ENCODE measurements at regions not wholly inside any gene's neighbourhood (a gene's known extent, or its start where the extent isn't known, plus 50 kb on each side); places are given as distances from the start of the nearest gene placed in this dataset.

DNA sequence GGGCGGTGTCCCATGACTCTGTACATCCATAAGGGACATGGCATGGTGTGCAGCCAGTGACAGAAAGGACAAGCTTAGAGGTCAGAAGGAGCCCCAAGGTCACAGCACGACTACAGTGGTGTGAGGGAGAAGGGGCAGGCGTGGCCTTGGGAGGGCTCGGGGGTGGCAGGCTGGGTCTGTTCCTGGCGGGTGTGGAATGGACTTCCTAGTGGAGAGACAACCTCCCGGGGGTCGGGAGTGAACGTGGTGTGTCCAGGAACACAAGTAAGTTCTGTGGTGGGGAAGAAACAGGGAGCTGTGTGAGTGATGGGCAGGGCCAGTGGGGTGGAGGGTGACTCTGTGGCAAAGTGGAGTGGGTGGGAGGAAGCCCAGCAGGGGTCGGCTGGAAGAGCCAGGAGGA is 279.3 kb downstream of the TEX29 start:
- H3K4me3 ChIP-seq (ENCODE audit: low read depth in 1 of 3, low read length in 3 of 3) = no peak overlapping the region
- WGBS, 3 donors = 65 to 75% (median 71%) methylated on average over 9 of the region's 9 CpGs
- H3K9me3 ChIP-seq (ENCODE audit: control insufficient read depth in 2 of 2, insufficient read depth in 1 of 2, low read depth in 1 of 2, low read length in 1 of 2) = no peaks in the 10 kb centered on the region
- H3K36me3 ChIP-seq (ENCODE audit: control insufficient read depth in 3 of 3, insufficient read depth in 2 of 3, low read depth in 1 of 3, low read length in 3 of 3) = no peaks in the 10 kb centered on the region
- FAIRE-seq = no peak
- no peaks in the 10 kb centered on the region for H3K27me3 ChIP-seq (ENCODE audit: control insufficient read depth in 3 of 3, insufficient read depth in 3 of 3, low read length in 3 of 3)
- H3K27ac ChIP-seq (ENCODE audit: low read depth in 1 of 3, low read length in 2 of 3) = no peak overlapping the region
- DNase-seq = no peak
- H3K4me1 ChIP-seq (ENCODE audit: control insufficient read depth in 3 of 3, insufficient read depth in 2 of 3, low read depth in 1 of 3, low read length in 2 of 3) = no peaks in the 10 kb centered on the region

DNA sequence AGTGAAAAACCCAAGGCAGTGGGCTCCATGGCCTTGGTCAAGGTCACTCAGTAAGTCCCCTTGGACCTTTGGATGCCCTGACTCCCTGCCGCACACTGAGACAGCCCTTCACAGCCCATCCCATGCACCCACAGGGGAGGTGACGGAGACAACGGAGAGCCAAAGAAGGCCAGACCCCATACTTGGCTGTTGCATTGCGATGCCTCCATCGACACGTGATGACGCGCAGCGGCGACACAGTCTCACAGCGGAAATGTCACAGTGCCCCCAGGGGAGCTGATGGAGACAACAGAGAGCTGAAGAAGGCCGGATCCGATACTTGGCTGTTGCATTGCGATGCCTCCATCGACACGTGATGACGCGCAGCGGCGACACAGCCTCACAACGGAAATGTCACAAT is 282.4 kb downstream of the TEX29 start:
- FAIRE-seq (no peak), DNase-seq (no peak)
- Histone ChIP-seq H3K9me3 (ENCODE audit: control insufficient read depth in 2 of 2, insufficient read depth in 1 of 2, low read depth in 1 of 2, low read length in 1 of 2) (no peaks in the 10 kb centered on the region), H3K27me3 (ENCODE audit: control insufficient read depth in 3 of 3, insufficient read depth in 3 of 3, low read length in 3 of 3) (no peaks in the 10 kb centered on the region), H3K27ac (ENCODE audit: low read depth in 1 of 3, low read length in 2 of 3) (no peak overlapping the region), H3K36me3 (ENCODE audit: control insufficient read depth in 3 of 3, insufficient read depth in 2 of 3, low read depth in 1 of 3, low read length in 3 of 3) (no peaks in the 10 kb centered on the region), H3K4me1 (ENCODE audit: control insufficient read depth in 3 of 3, insufficient read depth in 2 of 3, low read depth in 1 of 3, low read length in 2 of 3) (no peaks in the 10 kb centered on the region), H3K4me3 (ENCODE audit: low read depth in 1 of 3, low read length in 3 of 3) (no peak overlapping the region)
- 94 to 96% (median 95%) methylated on average over 21 of the region's 21 CpGs for WGBS, 3 donors

DNA sequence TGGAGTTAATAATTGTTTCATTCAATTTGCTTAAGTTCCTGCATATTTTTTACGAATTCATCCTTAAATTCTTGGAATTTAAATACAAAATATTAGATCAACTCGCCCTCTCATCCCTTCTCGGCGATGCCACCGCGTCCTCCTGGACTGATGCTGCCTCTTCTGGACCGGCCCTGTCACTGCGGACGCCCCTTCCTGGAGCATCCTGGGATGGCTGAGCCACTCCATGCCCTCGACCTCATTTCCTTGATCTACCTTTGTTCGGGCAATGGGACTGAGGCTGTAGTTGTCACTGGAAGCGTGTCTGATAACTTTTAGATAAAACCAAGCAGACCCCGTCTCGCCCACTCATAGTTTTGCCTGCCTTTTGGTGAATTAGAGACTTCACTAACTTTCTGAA is 283.7 kb downstream of the TEX29 start:
- H3K4me1 ChIP-seq (ENCODE audit: control insufficient read depth in 3 of 3, insufficient read depth in 2 of 3, low read depth in 1 of 3, low read length in 2 of 3) = no peaks in the 10 kb centered on the region
- H3K4me3 ChIP-seq (ENCODE audit: low read depth in 1 of 3, low read length in 3 of 3) = no peak overlapping the region
- H3K36me3 ChIP-seq (ENCODE audit: control insufficient read depth in 3 of 3, insufficient read depth in 2 of 3, low read depth in 1 of 3, low read length in 3 of 3) = no peaks in the 10 kb centered on the region
- no peaks in the 10 kb centered on the region for H3K9me3 ChIP-seq (ENCODE audit: control insufficient read depth in 2 of 2, insufficient read depth in 1 of 2, low read depth in 1 of 2, low read length in 1 of 2)
- FAIRE-seq (no peak), DNase-seq (no peak)
- no peaks in the 10 kb centered on the region for H3K27me3 ChIP-seq (ENCODE audit: control insufficient read depth in 3 of 3, insufficient read depth in 3 of 3, low read length in 3 of 3)
- WGBS, 3 donors = 81 to 86% (median 86%) methylated on average over 14 of the region's 14 CpGs
- no peak overlapping the region for H3K27ac ChIP-seq (ENCODE audit: low read depth in 1 of 3, low read length in 2 of 3)

DNA sequence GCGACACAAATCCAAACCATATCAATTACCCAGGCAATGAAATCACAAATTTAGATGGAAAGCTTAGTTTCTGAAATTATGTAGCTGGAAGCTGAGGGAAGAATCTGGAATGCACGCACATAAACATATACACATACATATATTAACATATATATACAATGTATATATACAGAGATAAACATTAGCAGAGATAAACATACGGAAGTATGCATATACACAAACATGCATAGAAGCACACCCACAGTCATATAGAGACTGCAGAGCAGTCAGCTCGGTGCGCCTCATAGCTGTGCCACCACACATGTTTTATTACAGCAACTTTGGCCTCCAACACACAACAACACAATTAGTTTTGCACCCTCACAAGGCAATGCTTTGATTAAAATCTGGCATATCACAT is 288.1 kb downstream of the TEX29 start:
- DNase-seq (no peak), FAIRE-seq (no peak)
- Histone ChIP-seq H3K9me3 (ENCODE audit: control insufficient read depth in 2 of 2, insufficient read depth in 1 of 2, low read depth in 1 of 2, low read length in 1 of 2) (no peaks in the 10 kb centered on the region), H3K4me3 (ENCODE audit: low read depth in 1 of 3, low read length in 3 of 3) (no peak overlapping the region), H3K27me3 (ENCODE audit: control insufficient read depth in 3 of 3, insufficient read depth in 3 of 3, low read length in 3 of 3) (no peaks in the 10 kb centered on the region), H3K4me1 (ENCODE audit: control insufficient read depth in 3 of 3, insufficient read depth in 2 of 3, low read depth in 1 of 3, low read length in 2 of 3) (no peaks in the 10 kb centered on the region), H3K36me3 (ENCODE audit: control insufficient read depth in 3 of 3, insufficient read depth in 2 of 3, low read depth in 1 of 3, low read length in 3 of 3) (no peaks in the 10 kb centered on the region), H3K27ac (ENCODE audit: low read depth in 1 of 3, low read length in 2 of 3) (no peak overlapping the region)
- WGBS, 3 donors = 77 to 83% (median 80%) methylated on average over 5 of the region's 5 CpGs

DNA sequence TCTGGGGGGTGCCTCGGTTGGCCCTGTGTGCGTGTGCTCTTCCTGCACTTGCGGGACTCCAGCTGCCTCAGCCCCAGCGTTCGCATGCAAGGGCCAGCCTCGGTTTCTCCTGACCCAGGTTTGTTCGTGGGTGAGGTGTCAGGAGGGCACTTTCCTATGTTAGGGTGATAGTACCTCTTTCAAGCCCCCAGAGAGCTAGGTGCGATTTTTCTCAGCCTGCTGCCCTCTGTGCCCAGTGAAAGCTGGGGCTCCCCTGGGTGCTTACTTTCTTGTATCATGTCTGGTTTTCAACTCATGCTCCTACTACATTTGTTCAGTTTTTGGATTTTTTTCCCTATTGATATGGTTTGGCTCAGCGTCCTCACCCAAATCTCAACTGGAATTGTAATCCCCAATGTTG is 289.2 kb downstream of the TEX29 start:
- H3K9me3 ChIP-seq (ENCODE audit: control insufficient read depth in 2 of 2, insufficient read depth in 1 of 2, low read depth in 1 of 2, low read length in 1 of 2) = no peaks in the 10 kb centered on the region
- no peaks in the 10 kb centered on the region for H3K27me3 ChIP-seq (ENCODE audit: control insufficient read depth in 3 of 3, insufficient read depth in 3 of 3, low read length in 3 of 3)
- H3K27ac ChIP-seq (ENCODE audit: low read depth in 1 of 3, low read length in 2 of 3) = no peak overlapping the region
- 85 to 91% (median 90%) methylated on average over 9 of the region's 9 CpGs for WGBS, 3 donors
- H3K4me3 ChIP-seq (ENCODE audit: low read depth in 1 of 3, low read length in 3 of 3) = no peak overlapping the region
- H3K36me3 ChIP-seq (ENCODE audit: control insufficient read depth in 3 of 3, insufficient read depth in 2 of 3, low read depth in 1 of 3, low read length in 3 of 3) = no peaks in the 10 kb centered on the region
- DNase-seq (no peak), FAIRE-seq (no peak)
- no peaks in the 10 kb centered on the region for H3K4me1 ChIP-seq (ENCODE audit: control insufficient read depth in 3 of 3, insufficient read depth in 2 of 3, low read depth in 1 of 3, low read length in 2 of 3)

DNA sequence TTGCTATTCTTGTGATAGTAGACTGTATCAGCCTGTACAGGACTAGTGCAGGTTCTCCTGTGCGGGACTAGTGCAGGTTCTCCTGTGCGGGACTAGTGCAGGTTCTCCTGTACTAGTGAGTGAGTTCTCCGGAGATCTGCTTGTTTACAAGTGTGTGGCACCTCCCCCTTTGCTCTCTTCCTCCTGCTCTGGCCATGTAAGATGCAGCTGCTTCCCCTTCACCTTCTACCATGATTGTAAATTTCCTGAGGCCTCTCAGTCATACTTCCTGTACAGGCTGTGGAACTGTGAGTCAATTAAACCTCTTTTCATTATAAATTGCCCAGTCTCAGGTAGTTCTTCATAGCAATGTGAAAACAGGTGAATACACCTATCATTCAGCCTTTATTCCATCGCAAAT is 289.6 kb downstream of the TEX29 start:
- no peaks in the 10 kb centered on the region for H3K27me3 ChIP-seq (ENCODE audit: control insufficient read depth in 3 of 3, insufficient read depth in 3 of 3, low read length in 3 of 3)
- 53 to 59% (median 58%) methylated on average over 4 of the region's 4 CpGs for WGBS, 3 donors
- no peaks in the 10 kb centered on the region for H3K4me1 ChIP-seq (ENCODE audit: control insufficient read depth in 3 of 3, insufficient read depth in 2 of 3, low read depth in 1 of 3, low read length in 2 of 3)
- no peaks in the 10 kb centered on the region for H3K9me3 ChIP-seq (ENCODE audit: control insufficient read depth in 2 of 2, insufficient read depth in 1 of 2, low read depth in 1 of 2, low read length in 1 of 2)
- no peak for FAIRE-seq
- H3K36me3 ChIP-seq (ENCODE audit: control insufficient read depth in 3 of 3, insufficient read depth in 2 of 3, low read depth in 1 of 3, low read length in 3 of 3) = no peaks in the 10 kb centered on the region
- no peak overlapping the region for H3K27ac ChIP-seq (ENCODE audit: low read depth in 1 of 3, low read length in 2 of 3)
- no peak overlapping the region for H3K4me3 ChIP-seq (ENCODE audit: low read depth in 1 of 3, low read length in 3 of 3)
- no peak for DNase-seq

- H3K4me3 ChIP-seq (ENCODE audit: low read depth in 1 of 3, low read length in 3 of 3) = no peak overlapping the region
- WGBS, 3 donors = 71 to 87% (median 71%) methylated on average over 6 of the region's 6 CpGs
- no peaks in the 10 kb centered on the region for H3K4me1 ChIP-seq (ENCODE audit: control insufficient read depth in 3 of 3, insufficient read depth in 2 of 3, low read depth in 1 of 3, low read length in 2 of 3)
- FAIRE-seq (no peak), DNase-seq (no peak)
- no peaks in the 10 kb centered on the region for H3K27me3 ChIP-seq (ENCODE audit: control insufficient read depth in 3 of 3, insufficient read depth in 3 of 3, low read length in 3 of 3)
- no peaks in the 10 kb centered on the region for H3K36me3 ChIP-seq (ENCODE audit: control insufficient read depth in 3 of 3, insufficient read depth in 2 of 3, low read depth in 1 of 3, low read length in 3 of 3)
- no peak overlapping the region for H3K27ac ChIP-seq (ENCODE audit: low read depth in 1 of 3, low read length in 2 of 3)
- no peaks in the 10 kb centered on the region for H3K9me3 ChIP-seq (ENCODE audit: control insufficient read depth in 2 of 2, insufficient read depth in 1 of 2, low read depth in 1 of 2, low read length in 1 of 2)
Measured at GRCh38 chr13:111610879-111611278, 290.4 kb downstream of the TEX29 start.

DNA sequence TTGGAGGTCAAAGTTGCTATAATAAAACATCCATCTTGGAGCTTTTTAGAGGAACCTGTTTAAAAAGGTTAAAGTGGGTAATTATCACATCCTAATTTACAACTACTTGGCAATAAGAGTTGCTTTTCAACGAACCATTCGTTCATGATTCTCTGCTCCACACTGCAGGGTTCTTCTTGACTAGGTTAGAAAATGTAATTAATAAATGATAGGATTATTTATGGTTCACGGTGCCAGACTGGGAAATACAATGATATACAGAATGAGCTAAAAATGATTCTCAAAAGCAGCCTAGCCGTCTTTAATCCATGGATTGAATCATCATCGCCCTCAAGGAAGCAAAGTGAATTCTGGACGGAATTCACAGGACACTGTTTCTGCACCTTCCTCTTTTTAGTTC is 291.2 kb downstream of the TEX29 start:
- Histone ChIP-seq H3K27ac (ENCODE audit: low read depth in 1 of 3, low read length in 2 of 3) (no peak overlapping the region), H3K4me3 (ENCODE audit: low read depth in 1 of 3, low read length in 3 of 3) (no peak overlapping the region), H3K27me3 (ENCODE audit: control insufficient read depth in 3 of 3, insufficient read depth in 3 of 3, low read length in 3 of 3) (no peaks in the 10 kb centered on the region), H3K4me1 (ENCODE audit: control insufficient read depth in 3 of 3, insufficient read depth in 2 of 3, low read depth in 1 of 3, low read length in 2 of 3) (no peaks in the 10 kb centered on the region), H3K36me3 (ENCODE audit: control insufficient read depth in 3 of 3, insufficient read depth in 2 of 3, low read depth in 1 of 3, low read length in 3 of 3) (no peaks in the 10 kb centered on the region), H3K9me3 (ENCODE audit: control insufficient read depth in 2 of 2, insufficient read depth in 1 of 2, low read depth in 1 of 2, low read length in 1 of 2) (no peaks in the 10 kb centered on the region)
- 76 to 85% (median 81%) methylated on average over 6 of the region's 6 CpGs for WGBS, 3 donors
- DNase-seq (no peak), FAIRE-seq (no peak)

GRCh38 chr13:111612886-111613285 is 292.4 kb downstream of the TEX29 start:
- no peak for FAIRE-seq

More at GRCh38 chr13:111612886-111613285, 292.4 kb downstream of the TEX29 start:
- H3K27me3 ChIP-seq (ENCODE audit: control insufficient read depth in 3 of 3, insufficient read depth in 3 of 3, low read length in 3 of 3) = no peaks in the 10 kb centered on the region
- H3K4me1 ChIP-seq (ENCODE audit: control insufficient read depth in 3 of 3, insufficient read depth in 2 of 3, low read depth in 1 of 3, low read length in 2 of 3) = no peaks in the 10 kb centered on the region
- WGBS, 3 donors = 88 to 90% (median 89%) methylated on average over 10 of the region's 10 CpGs
- H3K27ac ChIP-seq (ENCODE audit: low read depth in 1 of 3, low read length in 2 of 3) = no peak overlapping the region
- H3K9me3 ChIP-seq (ENCODE audit: control insufficient read depth in 2 of 2, insufficient read depth in 1 of 2, low read depth in 1 of 2, low read length in 1 of 2) = no peaks in the 10 kb centered on the region
- no peaks in the 10 kb centered on the region for H3K36me3 ChIP-seq (ENCODE audit: control insufficient read depth in 3 of 3, insufficient read depth in 2 of 3, low read depth in 1 of 3, low read length in 3 of 3)
- no peak overlapping the region for H3K4me3 ChIP-seq (ENCODE audit: low read depth in 1 of 3, low read length in 3 of 3)
- DNase-seq = no peak

Data from small intestine (tissue), 7 donors.